Endothelial cell of hepatic sinusoid (primary cell): ENCODE measurements at regions not wholly inside any gene's neighbourhood (a gene's known extent, or its start where the extent isn't known, plus 50 kb on each side); places are given as distances from the start of the nearest gene placed in this dataset.
"Not testable (repeated sequence)": the region's sequence is repeated elsewhere in the genome, so short reads cannot be mapped to it uniquely, and the experiment has no call there.

Experiments used
- in situ Hi-C: cut with HindIII; loops from 2 replicates; pipeline ENCODE4 v1.10.0; 2017; ENCODE audit warnings: low sequenced_read_pairs

DNA sequence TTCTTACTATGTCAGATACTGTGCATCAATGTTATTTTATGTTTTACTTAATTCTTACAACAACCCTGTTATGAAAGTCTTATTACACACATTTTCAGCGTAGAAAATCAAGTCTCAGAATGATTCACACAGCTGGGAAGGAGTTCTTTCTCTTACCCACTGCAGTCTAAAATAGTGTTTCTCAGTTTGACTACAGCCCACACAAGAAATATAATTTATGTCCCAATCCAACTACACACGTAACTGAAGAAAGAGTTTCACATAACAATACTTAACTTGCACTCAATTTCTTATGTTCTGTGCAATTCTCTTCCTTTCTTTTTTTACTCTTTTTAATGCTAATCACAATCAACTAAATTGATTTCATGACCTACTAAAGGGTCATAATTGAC lies 252.8 kb upstream of the ADGRL2 start:
- in situ Hi-C loops = no loop called here

- in situ Hi-C loops = no loop called here
Measured at GRCh38 chr1:81547261-81547911, 253.3 kb upstream of the ADGRL2 start.

DNA sequence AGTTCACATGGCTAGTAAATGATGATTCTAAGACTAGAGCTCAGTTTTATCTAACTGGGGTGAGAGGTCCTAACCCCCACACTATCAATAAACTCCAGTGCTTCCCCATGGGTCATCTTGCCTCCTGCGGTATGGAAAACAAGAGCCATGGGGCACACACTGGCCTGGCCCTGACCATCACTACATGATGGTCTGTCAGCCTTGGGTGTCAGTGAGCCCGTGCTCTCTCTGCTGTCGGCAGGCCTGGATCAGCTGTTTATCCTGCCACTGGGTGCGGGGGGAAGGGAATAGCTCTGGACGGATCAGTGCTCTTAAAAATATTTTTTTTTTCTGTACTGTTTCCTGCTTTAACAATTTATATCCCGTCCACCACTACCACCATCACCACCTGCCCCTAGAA lies 255.0 kb upstream of the ADGRL2 start:
- in situ Hi-C loops = no loop called here

DNA sequence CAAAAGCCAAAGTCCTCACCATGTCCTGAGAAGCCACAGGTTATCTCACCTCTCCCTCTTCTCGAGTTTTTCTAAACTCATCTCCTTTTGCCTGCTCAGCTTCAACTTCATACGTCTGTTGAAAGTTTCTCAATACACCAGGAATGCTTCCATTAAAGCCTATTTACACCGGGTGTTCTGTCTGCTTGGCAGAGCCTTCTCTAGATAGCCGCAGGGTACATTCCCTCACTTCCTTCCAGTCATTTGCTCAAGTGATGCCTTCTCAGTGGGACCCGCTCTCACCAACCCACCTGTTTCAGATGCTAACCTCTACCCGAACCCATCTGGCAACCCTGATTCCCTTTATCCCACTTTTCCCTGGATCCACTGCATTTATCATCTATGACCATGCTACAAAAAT lies 257.0 kb upstream of the ADGRL2 start:
- in situ Hi-C loops = no loop called here

DNA sequence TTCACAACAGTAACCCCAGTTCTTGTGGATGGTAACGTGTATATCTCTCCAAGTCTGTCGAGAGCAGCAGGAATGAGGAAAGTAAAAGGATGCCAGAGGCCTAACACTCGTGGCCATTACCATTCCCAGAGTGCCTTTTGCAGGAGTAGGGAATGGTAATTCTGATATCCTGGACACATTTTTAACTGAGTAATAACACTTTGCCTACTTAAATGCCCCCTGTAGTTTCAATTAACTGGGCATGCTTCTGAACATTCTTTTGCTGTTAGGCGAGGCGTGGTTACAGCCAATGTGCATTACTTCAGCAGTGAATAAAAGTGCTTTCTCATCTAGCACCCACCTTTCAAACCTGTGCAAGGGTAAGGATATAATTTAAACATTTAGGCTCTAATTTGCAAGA lies 258.5 kb upstream of the ADGRL2 start:
- in situ Hi-C loops = no loop called here

DNA sequence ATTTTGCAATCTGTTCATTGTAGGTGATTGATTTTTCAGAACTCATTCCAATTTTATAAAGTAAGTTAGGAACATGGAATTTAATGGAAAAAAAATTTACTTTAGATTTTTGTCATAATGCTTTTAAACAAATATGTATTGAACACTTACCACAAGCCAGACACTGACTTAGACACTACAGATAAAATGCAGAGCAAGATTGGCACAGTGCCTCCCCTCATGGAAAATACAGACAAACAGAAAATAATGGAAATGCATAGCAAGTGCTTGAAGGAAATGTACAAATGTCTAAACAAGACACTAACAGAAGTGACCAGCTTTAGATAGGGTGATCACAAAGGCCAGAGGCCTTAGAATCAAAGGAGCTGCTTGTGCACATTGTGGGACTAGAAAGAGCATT lies 260.5 kb upstream of the ADGRL2 start:
- in situ Hi-C loops = no loop called here

DNA sequence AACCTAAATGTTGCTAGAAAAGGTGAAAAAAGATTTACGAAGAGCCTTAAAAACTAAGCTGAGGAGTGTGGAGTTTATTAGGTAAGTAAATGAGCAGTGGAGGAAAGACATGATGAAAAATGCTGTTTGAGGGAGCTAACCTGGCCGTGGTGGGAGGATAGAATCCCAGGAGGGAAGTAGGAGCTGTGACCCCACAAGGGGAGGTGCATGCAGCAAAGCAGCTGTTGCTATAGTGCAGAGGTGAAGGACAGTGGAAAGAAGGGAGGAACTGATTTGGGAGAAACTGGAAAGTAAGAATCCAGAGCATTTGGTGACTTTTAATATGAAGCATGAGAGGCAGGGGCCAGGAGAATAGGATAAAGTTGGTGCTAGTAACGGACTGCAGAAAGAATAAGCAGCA lies 271.7 kb upstream of the ADGRL2 start:
- in situ Hi-C loops = no loop called here

GRCh38 chr1:81525085-81525484 lies 275.6 kb upstream of the ADGRL2 start:
- in situ Hi-C loops = no loop called here

DNA sequence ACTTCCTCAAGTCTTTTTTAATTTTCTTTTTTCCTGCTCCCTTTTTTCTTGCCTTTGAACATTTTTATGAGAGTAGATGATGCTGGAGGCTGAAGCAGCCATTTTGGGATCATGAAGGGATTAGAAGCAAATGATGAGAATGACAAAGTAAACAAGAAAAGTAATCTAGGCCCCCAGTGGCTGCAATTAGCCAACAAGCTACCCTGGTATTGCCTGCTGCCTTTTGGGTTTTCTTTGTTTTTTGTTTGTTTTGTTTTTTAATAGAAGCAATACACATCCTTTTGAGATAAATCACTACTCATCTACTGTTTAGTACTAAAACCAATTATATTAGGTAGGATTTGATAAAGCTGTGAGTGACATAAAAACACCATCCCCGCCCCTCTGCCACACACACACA lies 280.7 kb upstream of the ADGRL2 start:
- in situ Hi-C loops = no loop called here

DNA sequence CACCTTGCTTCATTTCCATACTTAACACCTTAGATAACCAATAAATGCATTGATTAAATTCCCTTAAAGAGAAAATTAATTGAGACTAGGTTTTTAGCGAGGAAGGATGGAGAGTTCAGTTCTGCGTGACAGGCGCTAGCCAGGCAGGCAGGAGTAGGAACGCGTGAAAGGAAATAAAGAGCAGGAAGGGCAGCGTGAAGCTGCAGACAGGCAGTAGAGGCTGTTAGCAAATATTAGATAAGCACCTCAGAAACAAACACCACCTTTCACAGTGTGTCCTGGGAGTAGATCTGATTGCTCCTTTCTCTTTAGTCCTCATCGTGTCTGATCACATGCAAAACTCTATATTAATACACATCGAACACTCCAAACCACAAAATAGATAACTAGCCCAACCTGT lies 282.7 kb upstream of the ADGRL2 start:
- in situ Hi-C loops = no loop called here

DNA sequence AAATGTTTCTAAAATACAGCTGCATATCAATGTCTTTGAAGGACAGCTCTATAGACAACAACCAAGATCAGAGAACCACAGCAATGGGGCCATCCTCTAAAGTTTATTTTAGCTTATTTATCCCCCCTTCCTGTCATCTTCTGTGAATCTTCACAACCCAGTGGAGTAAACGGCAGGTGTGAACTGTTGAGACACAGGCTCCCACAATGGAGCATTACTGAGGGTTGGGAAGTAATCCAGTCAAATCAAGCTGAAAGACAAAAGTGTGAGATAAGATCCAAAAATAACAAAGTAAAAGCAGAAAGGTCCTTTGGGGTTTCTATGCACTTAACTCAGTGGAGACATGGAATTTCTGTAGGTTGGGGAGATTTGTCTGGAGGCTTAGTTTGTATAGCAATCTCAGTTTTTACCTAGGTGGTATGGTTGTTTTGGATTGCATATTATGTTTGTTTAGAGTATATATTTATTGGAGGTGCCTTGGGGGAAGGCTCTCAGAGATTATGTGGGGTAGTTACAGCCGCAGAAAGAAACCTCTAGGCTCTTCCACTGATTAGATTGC lies 286.9 kb upstream of the ADGRL2 start:
- in situ Hi-C loops = no loop called here

DNA sequence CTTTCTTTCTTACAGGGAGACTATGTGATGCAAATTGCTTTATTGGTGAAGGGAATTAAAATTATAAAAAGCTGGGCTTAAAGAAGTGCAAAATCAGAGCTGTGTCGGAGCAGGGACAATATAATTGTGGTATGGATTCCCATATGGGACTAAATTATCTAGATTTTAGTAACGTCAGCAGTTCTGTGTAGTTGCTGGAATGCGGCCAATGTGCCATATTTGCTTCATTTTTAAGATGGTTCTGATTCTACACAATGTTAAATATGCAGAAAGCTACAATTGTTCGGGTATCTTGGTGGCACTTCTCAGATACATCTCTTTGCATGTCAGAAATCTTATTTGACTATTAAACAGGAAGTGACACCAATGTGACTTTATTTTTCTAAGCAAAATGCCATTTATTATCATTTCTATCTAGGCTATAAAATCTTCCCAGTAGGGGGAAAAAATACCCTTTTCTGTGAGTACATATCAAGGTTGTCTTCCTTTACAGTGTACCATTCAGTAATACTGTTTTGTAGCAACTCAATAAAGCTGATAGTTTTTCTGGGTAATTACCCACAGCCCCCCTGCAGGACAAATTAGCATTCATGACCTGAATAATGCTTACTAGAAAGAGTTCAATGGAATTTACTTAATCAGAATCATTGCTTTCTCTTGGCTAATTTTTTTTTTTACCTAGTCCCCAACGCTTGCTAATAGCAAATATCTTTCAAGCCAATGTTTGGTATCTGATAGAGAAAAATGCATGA lies 288.3 kb upstream of the ADGRL2 start:
- in situ Hi-C loops = no loop called here

- in situ Hi-C loops = no loop called here
Measured at GRCh38 chr1:81511281-81511680, 289.5 kb upstream of the ADGRL2 start.

DNA sequence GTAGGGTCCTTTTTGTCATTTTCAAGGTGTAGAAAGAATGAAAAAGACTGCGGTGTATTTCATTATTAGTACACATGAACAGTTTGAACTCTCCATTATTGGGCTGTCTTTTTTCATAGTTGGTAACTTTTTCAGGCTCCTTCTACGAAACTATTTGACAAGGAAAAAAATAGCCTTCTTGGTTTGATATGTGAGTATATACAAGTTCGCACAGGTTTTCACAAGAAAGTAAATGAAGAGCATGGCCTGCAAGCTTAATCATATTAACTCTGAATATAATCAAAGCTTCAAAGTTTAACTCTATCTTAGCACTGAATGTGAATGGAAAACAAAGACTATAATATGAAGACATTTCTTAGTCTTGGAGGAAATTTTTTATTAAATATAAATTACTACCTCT lies 290.0 kb upstream of the ADGRL2 start:
- in situ Hi-C loops = no loop called here

- in situ Hi-C loops = no loop called here
Measured at GRCh38 chr1:81509594-81509993, 291.1 kb upstream of the ADGRL2 start.

GRCh38 chr1:81506699-81507098 lies 294.0 kb upstream of the ADGRL2 start:
- in situ Hi-C loops = no loop called here

DNA sequence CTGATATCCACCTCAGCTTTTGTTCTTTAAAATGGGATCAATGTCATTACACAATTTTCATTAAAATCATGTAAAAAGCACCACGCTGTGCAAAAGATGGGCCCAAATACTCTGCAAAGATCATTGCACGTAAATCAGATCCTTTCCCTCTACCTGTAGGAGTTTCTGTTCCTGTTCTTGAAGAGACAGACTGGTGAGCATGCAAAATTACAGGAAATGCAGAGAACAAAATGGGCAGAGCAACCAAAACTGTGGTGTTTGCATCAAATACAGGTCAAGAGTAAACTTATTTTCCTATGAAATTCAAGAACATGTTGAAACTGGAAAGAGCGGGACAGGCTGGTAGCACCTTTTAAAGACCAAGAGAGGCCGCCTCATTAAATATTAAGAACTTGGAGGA lies 294.9 kb upstream of the ADGRL2 start:
- in situ Hi-C loops = no loop called here

GRCh38 chr1:81504820-81505219 lies 295.9 kb upstream of the ADGRL2 start:
- in situ Hi-C loops = not testable (repeated sequence)

DNA sequence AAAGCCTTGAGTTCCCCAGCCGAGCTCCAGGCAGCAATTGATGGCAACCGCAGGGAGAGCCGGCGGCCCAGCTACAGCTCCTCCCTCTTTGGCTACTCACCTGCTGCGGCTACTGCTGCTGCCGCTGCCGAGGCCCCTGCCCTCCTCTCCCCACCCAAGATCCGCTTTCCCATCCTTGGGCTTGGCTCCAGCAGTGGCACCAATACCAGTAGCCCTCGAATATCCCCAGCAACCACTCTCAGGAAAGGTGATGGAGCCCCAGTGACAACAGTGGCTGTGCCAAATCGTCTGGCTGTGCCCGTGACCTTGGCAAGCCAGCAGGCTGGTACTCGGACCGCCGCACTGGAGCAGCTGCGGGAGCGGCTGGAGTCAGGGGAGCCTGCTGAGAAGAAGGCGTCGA lies 298.0 kb upstream of the ADGRL2 start:
- in situ Hi-C loops = not testable (repeated sequence)

DNA sequence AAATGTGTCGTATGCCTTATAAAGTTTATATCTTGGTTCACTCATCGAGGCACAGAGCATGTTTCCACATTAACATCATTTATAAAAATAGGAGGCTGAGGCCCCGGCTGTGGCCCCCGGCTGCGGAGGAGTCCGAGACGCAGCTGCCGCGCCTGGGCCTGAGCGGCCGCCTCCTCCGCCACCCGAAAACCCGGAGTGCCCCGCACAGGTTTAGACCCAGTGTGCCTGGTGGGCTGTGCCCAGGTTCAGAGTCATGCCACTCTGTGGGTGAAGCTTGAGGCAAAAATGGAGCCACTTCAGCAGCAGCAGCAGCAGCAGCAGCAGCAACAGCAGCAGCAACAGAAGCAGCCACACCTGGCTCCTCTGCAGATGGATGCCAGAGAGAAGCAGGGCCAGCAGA lies 299.2 kb upstream of the ADGRL2 start:
- in situ Hi-C loops = not testable (repeated sequence)

- in situ Hi-C loops = no loop called here
Measured at GRCh38 chr1:81499487-81499886, 301.2 kb upstream of the ADGRL2 start.
